HEK293T (cell line): ENCODE measurements at regions not wholly inside any gene's neighbourhood (a gene's known extent, or its start where the extent isn't known, plus 50 kb on each side); places are given as distances from the start of the nearest gene placed in this dataset.

Experiments used
- CTCF ChIA-PET: fragments of 350-600 bp; formaldehyde crosslinking; extraction: SDS; loops from one replicate; lab custom pipeline; 2021; ENCODE audit warnings: antibody characterized with exemption, inconsistent platforms; lab: Yijun Ruan, JAX
- POLR2A ChIA-PET: fragments of 350-600 bp; formaldehyde crosslinking; extraction: SDS; loops from one replicate; lab custom pipeline; 2020; ENCODE audit warnings: antibody characterized with exemption, inconsistent platforms; lab: Yijun Ruan, JAX
- DNase-seq: peaks from one replicate; pipeline ENCODE4 v3.0.0; 2012; ENCODE audit warnings: mixed read lengths; ENCODE audit errors: extremely low spot score
- ARNT ChIP-seq: fragments of 450-650 bp; IDR thresholded peaks from 2 replicates; pipeline ENCODE4 v1.6.1; 2017; ENCODE audit warnings: mild to moderate bottlenecking
- BHLHE40 ChIP-seq: fragments of 450-650 bp; IDR thresholded peaks from 2 replicates; pipeline ENCODE4 v1.6.1; 2016; ENCODE audit warnings: mild to moderate bottlenecking, moderate library complexity, borderline replicate concordance
- CTBP1 ChIP-seq: fragments of 450-650 bp; IDR thresholded peaks from 2 replicates; pipeline ENCODE4 v1.6.1; 2016; ENCODE audit warnings: borderline replicate concordance
- ELF4 ChIP-seq: fragments of 450-650 bp; IDR thresholded peaks from 2 replicates; pipeline ENCODE4 v1.6.1; 2017; ENCODE audit warnings: antibody characterized with exemption
- FOXA1 ChIP-seq: fragments of 450-650 bp; IDR thresholded peaks from 2 replicates; pipeline ENCODE4 v1.6.1; 2016; ENCODE audit warnings: mild to moderate bottlenecking
- FOXK2 ChIP-seq: fragments of 450-650 bp; IDR thresholded peaks from 2 replicates; pipeline ENCODE4 v1.6.1; 2016; ENCODE audit warnings: mild to moderate bottlenecking
- FOXM1 ChIP-seq: fragments of 450-650 bp; IDR thresholded peaks from 2 replicates; pipeline ENCODE4 v1.6.1; 2017; ENCODE audit warnings: mild to moderate bottlenecking, borderline replicate concordance
- HDGF ChIP-seq: fragments of 450-650 bp; IDR thresholded peaks from 2 replicates; pipeline ENCODE4 v1.6.1; 2017; ENCODE audit warnings: antibody characterized with exemption, borderline replicate concordance
- L3MBTL2 ChIP-seq: fragments of 450-650 bp; conservative IDR thresholded peaks from 2 replicates; pipeline ENCODE4 v1.6.1; 2016; ENCODE audit warnings: mild to moderate bottlenecking
- LEF1 ChIP-seq: fragments of 450-650 bp; IDR thresholded peaks from 2 replicates; pipeline ENCODE4 v1.6.1; 2017; ENCODE audit warnings: mild to moderate bottlenecking, borderline replicate concordance
- NFRKB ChIP-seq: fragments of 450-650 bp; IDR thresholded peaks from 2 replicates; pipeline ENCODE4 v1.6.1; 2016; ENCODE audit warnings: mild to moderate bottlenecking, moderate library complexity
- PKNOX1 ChIP-seq: fragments of 450-650 bp; IDR thresholded peaks from 2 replicates; pipeline ENCODE4 v1.6.1; 2016
- SP1 ChIP-seq: fragments of 450-650 bp; IDR thresholded peaks from 2 replicates; pipeline ENCODE4 v1.6.1; 2017
- SUZ12 ChIP-seq: fragments of 450-650 bp; IDR thresholded peaks from 2 replicates; pipeline ENCODE4 v1.6.1; 2016; ENCODE audit warnings: mild to moderate bottlenecking
- TARDBP ChIP-seq: fragments of 450-650 bp; IDR thresholded peaks from 2 replicates; pipeline ENCODE4 v1.6.1; 2016
- ZNF384 ChIP-seq: fragments of 450-650 bp; IDR thresholded peaks from 2 replicates; pipeline ENCODE4 v1.6.1; 2016

- POLR2A ChIA-PET = no interaction called here
Observed at GRCh38 chr4:177737387-177737940, 295.2 kb upstream of the AGA start.

GRCh38 chr4:177740563-177740962, 298.3 kb upstream of the AGA start:
- DNase-seq = no peak
- ChIA-PET POLR2A (no interaction called here), CTCF (no interaction called here)
- no peak for TF ChIP-seq TARDBP
- TF ChIP-seq PKNOX1 = 0 out of 2 replicates have a peak, but pooled peaks have one; percentile 10
- no peak for TF ChIP-seq CTBP1
- TF ChIP-seq HDGF = no peak
- TF ChIP-seq FOXM1 = no peak
- no peak for TF ChIP-seq SP1
- TF ChIP-seq SUZ12 = no peak

More at GRCh38 chr4:177737387-177737940, 295.2 kb upstream of the AGA start:
- no peak for DNase-seq
- no peak for TF ChIP-seq PKNOX1
- CTCF ChIA-PET = no interaction called here

- TF ChIP-seq PKNOX1 = no peak
- no peak for TF ChIP-seq HDGF
- TF ChIP-seq NFRKB = no peak
- no peak for TF ChIP-seq ARNT
- TF ChIP-seq ZNF384 = no peak
- TF ChIP-seq TARDBP = no peak
- no peak for TF ChIP-seq ELF4
- TF ChIP-seq LEF1 = no peak
- POLR2A ChIA-PET = no interaction called here
- DNase-seq = no peak
- CTCF ChIA-PET = no interaction called here
Observed at GRCh38 chr4:177759729-177760128, 317.5 kb upstream of the AGA start.

- POLR2A ChIA-PET = no interaction called here
- TF ChIP-seq SUZ12 = no peak
- TF ChIP-seq SP1 = no peak
- no peak for TF ChIP-seq TARDBP
- no peak for TF ChIP-seq HDGF
- TF ChIP-seq FOXM1 = no peak
- TF ChIP-seq FOXK2 = no peak
- no peak for TF ChIP-seq ARNT
- DNase-seq = no peak
- CTCF ChIA-PET = no interaction called here
Observed at GRCh38 chr4:177761692-177762091, 319.5 kb upstream of the AGA start.

DNA sequence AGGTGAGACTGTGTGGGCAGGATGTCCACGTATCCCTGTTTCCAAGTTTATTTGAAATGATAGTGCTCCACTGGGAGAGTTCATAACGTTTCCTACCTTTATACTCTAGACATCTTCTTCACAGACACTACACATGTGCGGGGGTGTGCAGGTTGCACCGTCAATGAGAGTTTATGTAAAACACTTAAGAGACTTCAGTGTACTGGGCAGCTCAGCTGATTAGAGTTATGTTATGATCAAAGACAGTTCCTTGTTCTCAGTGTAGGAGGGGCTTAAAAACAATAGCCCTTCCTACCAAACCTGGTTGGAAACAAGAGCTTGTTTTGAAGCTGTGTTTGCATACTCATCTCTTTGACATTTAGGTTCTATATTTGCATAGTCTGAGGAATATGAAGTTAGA, 326.9 kb upstream of the AGA start:
- no peak for TF ChIP-seq SUZ12
- TF ChIP-seq FOXA1 = no peak
- TF ChIP-seq ELF4 = no peak
- TF ChIP-seq HDGF = no peak
- TF ChIP-seq FOXM1 = no peak
- ChIA-PET CTCF (no interaction called here), POLR2A (no interaction called here)
- DNase-seq = no peak

- no peak for TF ChIP-seq ARNT
- TF ChIP-seq CTBP1 = no peak
- no peak for TF ChIP-seq SUZ12
- TF ChIP-seq FOXK2 = no peak
- TF ChIP-seq NFRKB = no peak
- no peak for TF ChIP-seq FOXM1
- no peak for TF ChIP-seq ELF4
- TF ChIP-seq L3MBTL2 = no peak
- TF ChIP-seq TARDBP = no peak
- no peak for TF ChIP-seq HDGF
- no peak for TF ChIP-seq PKNOX1
- TF ChIP-seq LEF1 = no peak
- TF ChIP-seq ZNF384 = no peak
- no peak for TF ChIP-seq SP1
- TF ChIP-seq FOXA1 = no peak
- TF ChIP-seq BHLHE40 = no peak
- POLR2A ChIA-PET = no interaction called here
- CTCF ChIA-PET = no interaction called here
- no peak for DNase-seq
Observed at GRCh38 chr4:177770776-177771175, 328.5 kb upstream of the AGA start.

- TF ChIP-seq NFRKB (no peak), CTBP1 (no peak), FOXM1 (no peak), LEF1 (no peak)
Observed at GRCh38 chr4:177771645-177772044, 329.4 kb upstream of the AGA start.

More at GRCh38 chr4:177771645-177772044, 329.4 kb upstream of the AGA start:
- ChIA-PET POLR2A (no interaction called here), CTCF (no interaction called here)
- DNase-seq = no peak
